IPS-NIHi7 (cell line): ENCODE measurements at regions not wholly inside any gene's neighbourhood (a gene's known extent, or its start where the extent isn't known, plus 50 kb on each side); places are given as distances from the start of the nearest gene placed in this dataset.
"Not testable (repeated sequence)": the region's sequence is repeated elsewhere in the genome, so short reads cannot be mapped to it uniquely, and the experiment has no call there.

ENCODE experiments used
- DNase-seq: peaks from one replicate; pipeline ENCODE4 v3.0.0; 2012; ENCODE audit warnings: mixed read lengths; ENCODE audit errors: extremely low spot score

GRCh38 chr5:39758426-39758825 lies 333.6 kb upstream of the DAB2 start:
- DNase-seq = no peak

GRCh38 chr5:39757131-39757530 lies 332.4 kb upstream of the DAB2 start:
- DNase-seq = no peak

- DNase-seq = no peak
Measured at GRCh38 chr5:39755986-39756385, 331.2 kb upstream of the DAB2 start.

- no peak for DNase-seq
Measured at GRCh38 chr5:39755452-39755851, 330.7 kb upstream of the DAB2 start.

GRCh38 chr5:39753747-39754146 lies 329.0 kb upstream of the DAB2 start:
- DNase-seq = not testable (repeated sequence)

- DNase-seq = no peak
Measured at GRCh38 chr5:39750661-39751060, 325.9 kb upstream of the DAB2 start.

GRCh38 chr5:39742916-39743315 lies 318.1 kb upstream of the DAB2 start:
- DNase-seq = no peak

GRCh38 chr5:39740404-39740803 lies 315.6 kb upstream of the DAB2 start:
- no peak for DNase-seq

GRCh38 chr5:39732166-39732565 lies 307.4 kb upstream of the DAB2 start:
- DNase-seq = no peak

GRCh38 chr5:39730699-39731098 lies 305.9 kb upstream of the DAB2 start:
- DNase-seq = no peak

- DNase-seq = no peak
Measured at GRCh38 chr5:39730006-39730405, 305.2 kb upstream of the DAB2 start.

GRCh38 chr5:39726467-39726866 lies 301.7 kb upstream of the DAB2 start:
- DNase-seq = no peak

- no peak for DNase-seq
Measured at GRCh38 chr5:39721394-39721793, 296.6 kb upstream of the DAB2 start.

GRCh38 chr5:39720136-39720535 lies 295.4 kb upstream of the DAB2 start:
- DNase-seq = no peak

GRCh38 chr5:39717176-39717897 lies 292.6 kb upstream of the DAB2 start:
- DNase-seq = no peak

GRCh38 chr5:39716532-39717028 lies 291.8 kb upstream of the DAB2 start:
- peak; percentile 74 for DNase-seq

GRCh38 chr5:39714036-39714698 lies 289.4 kb upstream of the DAB2 start:
- peak; percentile 46 for DNase-seq

- DNase-seq = no peak
Measured at GRCh38 chr5:39713250-39713916, 288.6 kb upstream of the DAB2 start.

GRCh38 chr5:39712316-39713249 lies 287.8 kb upstream of the DAB2 start:
- DNase-seq = no peak

GRCh38 chr5:39711821-39712220 lies 287.0 kb upstream of the DAB2 start:
- no peak for DNase-seq

GRCh38 chr5:39709032-39709431 lies 284.3 kb upstream of the DAB2 start:
- DNase-seq = no peak

GRCh38 chr5:39702928-39703327 lies 278.1 kb upstream of the DAB2 start:
- DNase-seq = no peak
